SK-MEL-5 (cell line): ENCODE measurements at regions not wholly inside any gene's neighbourhood (a gene's known extent, or its start where the extent isn't known, plus 50 kb on each side); places are given as distances from the start of the nearest gene placed in this dataset.
A peak's percentile ranks its signal among the peaks of the same experiment; 100 is the strongest.

Source experiments
- DNase-seq: peaks from one replicate; pipeline ENCODE4 v3.0.0-alpha.2; 2016; ENCODE audit warnings: low read depth, low spot score
- in situ Hi-C: cut with HindIII; loops from 2 replicates; pipeline ENCODE4 v1.10.0; 2016; ENCODE audit warnings: low sequenced_read_pairs, high pct_unique_total_duplicates, low pct_unique_long_range_greater_than_20kb

- no peak for DNase-seq
- in situ Hi-C loops: no loop called here
Measured at GRCh38 chr10:92747066-92747465, 57.3 kb downstream of the HHEX start.

- in situ Hi-C loops: no loop called here
Measured at GRCh38 chr10:92747600-92747999, 57.8 kb downstream of the HHEX start.

GRCh38 chr10:92750791-92751533 lies 61.2 kb downstream of the HHEX start:
- in situ Hi-C loops: no loop called here
- DNase-seq: no peak

More at GRCh38 chr10:92747600-92747999, 57.8 kb downstream of the HHEX start:
- DNase-seq: no peak

- in situ Hi-C loops: no loop called here
Measured at GRCh38 chr10:92751534-92751811, 61.7 kb downstream of the HHEX start.

GRCh38 chr10:92751827-92752226 lies 62.1 kb downstream of the HHEX start:
- in situ Hi-C loops: no loop called here
- DNase-seq: no peak

More at GRCh38 chr10:92751534-92751811, 61.7 kb downstream of the HHEX start:
- DNase-seq: no peak

GRCh38 chr10:92753865-92754264 lies 64.1 kb downstream of the HHEX start:
- peak; percentile 69 for DNase-seq
- in situ Hi-C loops: no loop called here

GRCh38 chr10:92755725-92756124 lies 66.0 kb downstream of the HHEX start:
- no peak for DNase-seq
- in situ Hi-C loops: no loop called here

- in situ Hi-C loops: no loop called here
- DNase-seq: no peak
Measured at GRCh38 chr10:92756201-92757065, 66.7 kb downstream of the HHEX start.

GRCh38 chr10:92757066-92757710 lies 67.4 kb downstream of the HHEX start:
- in situ Hi-C loops: no loop called here
- peak; percentile 57 for DNase-seq

- in situ Hi-C loops: no loop called here
- DNase-seq: no peak
Measured at GRCh38 chr10:92757711-92758104, 68.0 kb downstream of the HHEX start.

GRCh38 chr10:92758594-92758993 lies 68.8 kb downstream of the HHEX start:
- in situ Hi-C loops: no loop called here
- DNase-seq: no peak

GRCh38 chr10:92760609-92761008 lies 70.9 kb downstream of the HHEX start:
- in situ Hi-C loops: no loop called here
- no peak for DNase-seq

GRCh38 chr10:92761571-92761970 lies 71.8 kb downstream of the HHEX start:
- in situ Hi-C loops: no loop called here
- peak; percentile 38 for DNase-seq

- in situ Hi-C loops: no loop called here
- DNase-seq: no peak
Measured at GRCh38 chr10:92763634-92764155, 73.9 kb downstream of the HHEX start.

- no peak for DNase-seq
- in situ Hi-C loops: no loop called here
Measured at GRCh38 chr10:92766451-92766850, 76.7 kb downstream of the HHEX start.

GRCh38 chr10:92768104-92768503 lies 78.3 kb downstream of the HHEX start:
- in situ Hi-C loops: no loop called here
- DNase-seq: no peak

GRCh38 chr10:92773776-92774175 lies 74.5 kb upstream of the EXOC6 start:
- in situ Hi-C loops: no loop called here
- no peak for DNase-seq

- DNase-seq: no peak
Measured at GRCh38 chr10:92778091-92778490, 70.2 kb upstream of the EXOC6 start.

More at GRCh38 chr10:92778091-92778490, 70.2 kb upstream of the EXOC6 start:
- in situ Hi-C loops: no loop called here
